ENCODE measurements at regions not wholly inside any gene's neighbourhood (a gene's known extent, or its start where the extent isn't known, plus 50 kb on each side); places are given as distances from the start of the nearest gene placed in this dataset.

DNA sequence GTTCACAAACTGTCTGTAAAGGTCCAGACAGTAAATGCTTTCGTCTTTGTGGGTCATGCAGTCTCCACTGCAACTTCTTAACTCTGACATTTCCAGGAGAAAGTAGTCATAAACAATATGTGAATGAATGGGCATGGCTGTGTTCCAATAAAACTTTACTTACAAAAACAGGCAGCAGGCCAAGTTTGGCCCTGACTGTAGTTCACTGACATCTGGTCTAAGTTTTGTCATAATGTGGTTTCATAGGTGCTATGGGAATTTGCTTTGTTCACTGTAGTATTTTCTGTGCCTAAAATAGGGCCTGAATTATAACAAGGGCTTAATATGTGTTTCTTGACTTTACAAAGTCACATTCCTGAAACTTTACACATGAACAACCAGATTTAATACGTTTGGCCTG lies 186.0 kb upstream of the KBTBD8 start:
- TF ChIP-seq, protein P1, sequence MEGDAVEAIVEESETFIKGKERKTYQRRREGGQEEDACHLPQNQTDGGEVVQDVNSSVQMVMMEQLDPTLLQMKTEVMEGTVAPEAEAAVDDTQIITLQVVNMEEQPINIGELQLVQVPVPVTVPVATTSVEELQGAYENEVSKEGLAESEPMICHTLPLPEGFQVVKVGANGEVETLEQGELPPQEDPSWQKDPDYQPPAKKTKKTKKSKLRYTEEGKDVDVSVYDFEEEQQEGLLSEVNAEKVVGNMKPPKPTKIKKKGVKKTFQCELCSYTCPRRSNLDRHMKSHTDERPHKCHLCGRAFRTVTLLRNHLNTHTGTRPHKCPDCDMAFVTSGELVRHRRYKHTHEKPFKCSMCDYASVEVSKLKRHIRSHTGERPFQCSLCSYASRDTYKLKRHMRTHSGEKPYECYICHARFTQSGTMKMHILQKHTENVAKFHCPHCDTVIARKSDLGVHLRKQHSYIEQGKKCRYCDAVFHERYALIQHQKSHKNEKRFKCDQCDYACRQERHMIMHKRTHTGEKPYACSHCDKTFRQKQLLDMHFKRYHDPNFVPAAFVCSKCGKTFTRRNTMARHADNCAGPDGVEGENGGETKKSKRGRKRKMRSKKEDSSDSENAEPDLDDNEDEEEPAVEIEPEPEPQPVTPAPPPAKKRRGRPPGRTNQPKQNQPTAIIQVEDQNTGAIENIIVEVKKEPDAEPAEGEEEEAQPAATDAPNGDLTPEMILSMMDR (IDR thresholded peaks at IDR 0.05), result no peak
- TF ChIP-seq POLR2A (IDR thresholded peaks at IDR 0.05) (no peak), EP300 (IDR thresholded peaks at IDR 0.05) (no peak)
